ENCODE measurements at regions not wholly inside any gene's neighbourhood (a gene's known extent, or its start where the extent isn't known, plus 50 kb on each side); places are given as distances from the start of the nearest gene placed in this dataset.

GRCh38 chr22:40112595-40112994, 65.1 kb upstream of the TNRC6B start:
- no peaks in the 10 kb centered on the region for H3K79me2 ChIP-seq (ENCODE audit: control insufficient read depth, insufficient read depth, low read length)
- no peaks in the 10 kb centered on the region for H3K9me3 ChIP-seq (ENCODE audit: control insufficient read depth, low read depth, low read length)
- TF ChIP-seq EZH2 (IDR thresholded peaks at IDR 0.05; ENCODE audit: low read length) (no peak), CTCF (optimal IDR thresholded peaks at IDR 0.05 in 1 of 3, IDR thresholded peaks at IDR 0.05 in 1 of 3, conservative IDR thresholded peaks at IDR 0.05 in 1 of 3; ENCODE audit: extremely low read depth in 1 of 3, insufficient read depth in 2 of 3, low read length in 3 of 3) (no peak)
- no peak overlapping the region for H2AFZ ChIP-seq (ENCODE audit: control insufficient read depth, low read length)
- dilution Hi-C loops (cut with MboI; ENCODE audit: extremely low pct_ligation_motif_present, low sequenced_read_pairs), result no loop called here
- no peak overlapping the region for H3K4me3 ChIP-seq (ENCODE audit: control insufficient read depth in 2 of 3, extremely low read depth in 1 of 3, insufficient read depth in 2 of 3, low read depth in 1 of 3, low read length in 3 of 3)
- no peak overlapping the region for H3K4me2 ChIP-seq (ENCODE audit: control insufficient read depth, extremely low read depth, insufficient read depth, low read depth, low read length)
- H3K27ac ChIP-seq (ENCODE audit: control insufficient read depth, insufficient read depth, low read length), result no peak overlapping the region
- FAIRE-seq (no peak), DNase-seq (ENCODE audit: low read depth, low spot score) (no peak)
- no peaks in the 10 kb centered on the region for H3K27me3 ChIP-seq (ENCODE audit: control insufficient read depth, extremely low read depth, insufficient read depth, low read length)
- no peak overlapping the region for H3K9ac ChIP-seq (ENCODE audit: control insufficient read depth, extremely low read depth, insufficient read depth, low read length)
- H3K9me1 ChIP-seq (ENCODE audit: control insufficient read depth, extremely low read depth, insufficient read depth, low read length), result no peaks in the 10 kb centered on the region
- H4K20me1 ChIP-seq (ENCODE audit: control insufficient read depth, extremely low read depth, insufficient read depth, low read length), result no peaks in the 10 kb centered on the region
- H3K36me3 ChIP-seq (ENCODE audit: control insufficient read depth in 2 of 2, extremely low read depth in 1 of 2, insufficient read depth in 2 of 2, low read length in 2 of 2), result no peaks in the 10 kb centered on the region
- H3K4me1 ChIP-seq (ENCODE audit: control insufficient read depth, extremely low read depth, insufficient read depth, low read length), result peaks cover 8% of the 10 kb centered on the region

- Histone ChIP-seq H3K9me3 (ENCODE audit: control insufficient read depth, low read depth, low read length) (no peaks in the 10 kb centered on the region), H3K9ac (ENCODE audit: control insufficient read depth, extremely low read depth, insufficient read depth, low read length) (no peak overlapping the region), H3K4me3 (ENCODE audit: control insufficient read depth in 2 of 3, extremely low read depth in 1 of 3, insufficient read depth in 2 of 3, low read depth in 1 of 3, low read length in 3 of 3) (no peak overlapping the region), H3K27ac (ENCODE audit: control insufficient read depth, insufficient read depth, low read length) (no peak overlapping the region), H4K20me1 (ENCODE audit: control insufficient read depth, extremely low read depth, insufficient read depth, low read length) (no peaks in the 10 kb centered on the region), H3K4me1 (ENCODE audit: control insufficient read depth, extremely low read depth, insufficient read depth, low read length) (no peaks in the 10 kb centered on the region), H3K27me3 (ENCODE audit: control insufficient read depth, extremely low read depth, insufficient read depth, low read length) (no peaks in the 10 kb centered on the region), H3K4me2 (ENCODE audit: control insufficient read depth, extremely low read depth, insufficient read depth, low read depth, low read length) (no peak overlapping the region), H2AFZ (ENCODE audit: control insufficient read depth, low read length) (no peak overlapping the region), H3K9me1 (ENCODE audit: control insufficient read depth, extremely low read depth, insufficient read depth, low read length) (no peaks in the 10 kb centered on the region), H3K36me3 (ENCODE audit: control insufficient read depth in 2 of 2, extremely low read depth in 1 of 2, insufficient read depth in 2 of 2, low read length in 2 of 2) (no peaks in the 10 kb centered on the region), H3K79me2 (ENCODE audit: control insufficient read depth, insufficient read depth, low read length) (no peaks in the 10 kb centered on the region)
- no peak for FAIRE-seq
- TF ChIP-seq CTCF (optimal IDR thresholded peaks at IDR 0.05 in 1 of 3, IDR thresholded peaks at IDR 0.05 in 1 of 3, conservative IDR thresholded peaks at IDR 0.05 in 1 of 3; ENCODE audit: extremely low read depth in 1 of 3, insufficient read depth in 2 of 3, low read length in 3 of 3) (no peak), EZH2 (IDR thresholded peaks at IDR 0.05; ENCODE audit: low read length) (no peak)
- DNase-seq (ENCODE audit: low read depth, low spot score), result no peak
- dilution Hi-C loops (cut with MboI; ENCODE audit: extremely low pct_ligation_motif_present, low sequenced_read_pairs), result no loop called here
Observed at GRCh38 chr22:40113696-40114095, 64.0 kb upstream of the TNRC6B start.

All from keratinocyte (primary cell).